ENCODE measurements at regions not wholly inside any gene's neighbourhood (a gene's known extent, or its start where the extent isn't known, plus 50 kb on each side); places are given as distances from the start of the nearest gene placed in this dataset.
"Not testable (repeated sequence)": the region's sequence is repeated elsewhere in the genome, so short reads cannot be mapped to it uniquely, and the experiment has no call there.

GRCh38 chr10:118439824-118440223, 97.7 kb upstream of the FAM204A start:
- H3K4me3 Mint-ChIP-seq: no peak overlapping the region
- no peaks in the 10 kb centered on the region for H3K4me1 Mint-ChIP-seq (ENCODE audit: low read depth)
- H3K9me3 Mint-ChIP-seq (ENCODE audit: low read depth): no peaks in the 10 kb centered on the region
- no peaks in the 10 kb centered on the region for H3K36me3 Mint-ChIP-seq
- H3K27ac Mint-ChIP-seq: no peak overlapping the region
- peaks cover 28% of the 10 kb centered on the region for H3K27me3 Mint-ChIP-seq

DNA sequence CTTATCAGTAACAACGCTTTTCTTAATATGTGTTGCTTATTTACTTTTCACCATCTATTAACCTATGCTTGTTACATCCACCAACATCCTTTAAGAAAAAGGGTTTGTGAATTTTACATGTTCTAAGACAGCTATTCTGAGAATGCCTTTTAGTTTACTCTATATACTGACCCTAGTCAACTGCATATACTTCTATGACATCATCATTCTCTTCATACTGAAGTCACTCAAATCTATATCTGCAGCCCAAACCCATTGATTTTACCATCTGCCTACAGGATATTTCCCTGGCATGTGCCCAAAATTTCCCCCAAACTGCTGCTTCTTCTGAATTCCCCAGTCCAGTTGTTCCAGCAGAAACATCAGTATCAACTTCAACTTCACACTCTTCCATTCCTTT, 94.6 kb upstream of the FAM204A start:
- no peaks in the 10 kb centered on the region for H3K36me3 Mint-ChIP-seq
- no peaks in the 10 kb centered on the region for H3K9me3 Mint-ChIP-seq (ENCODE audit: low read depth)
- H3K27me3 Mint-ChIP-seq: peaks cover 30% of the 10 kb centered on the region
- H3K27ac Mint-ChIP-seq: no peak overlapping the region
- no peak overlapping the region for H3K4me3 Mint-ChIP-seq
- no peaks in the 10 kb centered on the region for H3K4me1 Mint-ChIP-seq (ENCODE audit: low read depth)

GRCh38 chr10:118430190-118430589, 88.1 kb upstream of the FAM204A start:
- H3K4me1 Mint-ChIP-seq (ENCODE audit: low read depth): no peaks in the 10 kb centered on the region
- peaks cover 3% of the 10 kb centered on the region for H3K9me3 Mint-ChIP-seq (ENCODE audit: low read depth)
- no peaks in the 10 kb centered on the region for H3K36me3 Mint-ChIP-seq
- no peak overlapping the region for H3K4me3 Mint-ChIP-seq
- H3K27ac Mint-ChIP-seq: no peak overlapping the region
- H3K27me3 Mint-ChIP-seq: peaks cover 7% of the 10 kb centered on the region

GRCh38 chr10:118423800-118424442, 81.8 kb upstream of the FAM204A start:
- Mint-ChIP-seq H3K27me3 (no peaks in the 10 kb centered on the region), H3K4me3 (no peak overlapping the region), H3K27ac (no peak overlapping the region)

GRCh38 chr10:118422241-118422640, 80.1 kb upstream of the FAM204A start:
- no peaks in the 10 kb centered on the region for H3K4me1 Mint-ChIP-seq (ENCODE audit: low read depth)
- no peaks in the 10 kb centered on the region for H3K9me3 Mint-ChIP-seq (ENCODE audit: low read depth)
- H3K36me3 Mint-ChIP-seq: no peaks in the 10 kb centered on the region
- H3K27me3 Mint-ChIP-seq: no peaks in the 10 kb centered on the region
- H3K4me3 Mint-ChIP-seq: no peak overlapping the region
- H3K27ac Mint-ChIP-seq: no peak overlapping the region

More at GRCh38 chr10:118423800-118424442, 81.8 kb upstream of the FAM204A start:
- no peaks in the 10 kb centered on the region for H3K9me3 Mint-ChIP-seq (ENCODE audit: low read depth)
- no peaks in the 10 kb centered on the region for H3K4me1 Mint-ChIP-seq (ENCODE audit: low read depth)
- no peaks in the 10 kb centered on the region for H3K36me3 Mint-ChIP-seq

GRCh38 chr10:118420049-118420448, 77.9 kb upstream of the FAM204A start:
- H3K4me3 Mint-ChIP-seq; H3K36me3 Mint-ChIP-seq; H3K4me1 Mint-ChIP-seq (ENCODE audit: low read depth); H3K9me3 Mint-ChIP-seq (ENCODE audit: low read depth); H3K27ac Mint-ChIP-seq; H3K27me3 Mint-ChIP-seq: not testable (repeated sequence)

DNA sequence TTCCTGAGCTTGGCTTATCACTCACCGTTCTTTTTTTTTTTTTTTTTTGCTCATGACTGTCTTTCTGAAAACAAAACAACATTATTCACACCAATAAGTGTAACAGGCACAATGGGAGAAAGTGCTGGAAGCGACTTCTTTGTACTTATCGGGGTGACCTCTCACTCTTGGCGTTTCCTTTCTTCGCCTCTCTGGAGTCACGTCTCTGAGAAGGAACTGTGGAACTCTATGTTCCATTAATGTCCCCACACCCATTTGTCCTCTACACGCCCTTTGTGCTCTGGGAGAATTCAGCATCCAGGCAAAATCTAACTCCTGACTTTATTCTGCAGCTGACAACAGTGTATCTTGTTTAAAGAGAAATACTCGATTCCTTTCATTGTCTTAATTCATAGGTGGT, 70.8 kb upstream of the FAM204A start:
- Mint-ChIP-seq H3K4me3 (no peak overlapping the region), H3K27me3 (peaks cover 13% of the 10 kb centered on the region), H3K4me1 (ENCODE audit: low read depth) (no peaks in the 10 kb centered on the region), H3K9me3 (ENCODE audit: low read depth) (no peaks in the 10 kb centered on the region), H3K27ac (no peak overlapping the region), H3K36me3 (no peaks in the 10 kb centered on the region)

GRCh38 chr10:118412132-118412760, 70.1 kb upstream of the FAM204A start:
- Mint-ChIP-seq H3K36me3 (no peaks in the 10 kb centered on the region), H3K27me3 (peaks cover 13% of the 10 kb centered on the region), H3K4me3 (no peak overlapping the region), H3K9me3 (ENCODE audit: low read depth) (no peaks in the 10 kb centered on the region), H3K4me1 (ENCODE audit: low read depth) (no peaks in the 10 kb centered on the region), H3K27ac (no peak overlapping the region)

- Mint-ChIP-seq H3K36me3 (no peaks in the 10 kb centered on the region), H3K27ac (no peak overlapping the region), H3K4me1 (ENCODE audit: low read depth) (no peaks in the 10 kb centered on the region), H3K27me3 (peaks cover 7% of the 10 kb centered on the region), H3K9me3 (ENCODE audit: low read depth) (no peaks in the 10 kb centered on the region), H3K4me3 (no peak overlapping the region)
Observed at GRCh38 chr10:118409295-118409694, 67.2 kb upstream of the FAM204A start.

- Mint-ChIP-seq H3K9me3 (ENCODE audit: low read depth) (no peaks in the 10 kb centered on the region), H3K4me1 (ENCODE audit: low read depth) (no peaks in the 10 kb centered on the region), H3K27ac (no peak overlapping the region), H3K4me3 (no peak overlapping the region), H3K36me3 (no peaks in the 10 kb centered on the region), H3K27me3 (peaks cover 7% of the 10 kb centered on the region)
Observed at GRCh38 chr10:118408181-118408580, 66.1 kb upstream of the FAM204A start.

DNA sequence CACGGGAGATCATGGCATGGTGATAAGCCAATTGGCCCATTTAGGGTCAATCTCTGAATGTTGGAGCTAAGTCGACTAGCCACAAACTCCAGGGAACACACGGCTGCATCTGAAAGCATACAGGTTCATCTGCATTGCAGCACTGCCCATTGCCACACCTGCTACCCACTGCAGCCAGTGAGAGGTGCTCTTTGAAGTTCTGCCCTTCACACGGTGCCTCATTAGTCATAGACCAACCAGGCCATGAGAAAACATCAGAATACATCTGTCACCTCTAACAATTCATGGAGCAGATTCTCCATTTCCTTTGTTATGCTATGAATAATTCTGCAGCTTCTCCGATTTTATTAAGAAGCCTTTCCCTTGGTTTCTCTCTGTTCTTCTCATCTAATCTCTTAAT, 65.7 kb upstream of the FAM204A start:
- Mint-ChIP-seq H3K27ac (no peak overlapping the region), H3K9me3 (ENCODE audit: low read depth) (no peaks in the 10 kb centered on the region), H3K27me3 (peaks cover 5% of the 10 kb centered on the region), H3K36me3 (no peaks in the 10 kb centered on the region), H3K4me3 (no peak overlapping the region), H3K4me1 (ENCODE audit: low read depth) (no peaks in the 10 kb centered on the region)

DNA sequence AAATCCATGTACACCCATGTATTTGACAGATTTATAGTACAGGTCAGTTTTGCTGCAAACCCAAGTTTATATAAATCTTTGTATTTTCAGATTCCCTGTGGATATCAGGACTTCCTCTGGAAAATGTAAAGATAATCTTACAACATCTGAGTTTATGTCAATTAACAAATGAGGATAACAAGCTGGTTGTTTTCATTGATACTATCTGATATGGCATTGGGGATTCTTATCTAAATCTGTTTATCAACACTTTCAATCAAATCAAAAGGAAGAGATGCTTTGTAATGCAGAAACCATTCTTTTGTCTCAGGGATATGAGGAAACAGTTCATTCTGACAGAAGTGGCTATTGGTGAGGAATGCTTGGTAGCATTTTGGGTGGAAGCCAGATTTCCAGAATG, 64.9 kb upstream of the FAM204A start:
- peaks cover 5% of the 10 kb centered on the region for H3K27me3 Mint-ChIP-seq

DNA sequence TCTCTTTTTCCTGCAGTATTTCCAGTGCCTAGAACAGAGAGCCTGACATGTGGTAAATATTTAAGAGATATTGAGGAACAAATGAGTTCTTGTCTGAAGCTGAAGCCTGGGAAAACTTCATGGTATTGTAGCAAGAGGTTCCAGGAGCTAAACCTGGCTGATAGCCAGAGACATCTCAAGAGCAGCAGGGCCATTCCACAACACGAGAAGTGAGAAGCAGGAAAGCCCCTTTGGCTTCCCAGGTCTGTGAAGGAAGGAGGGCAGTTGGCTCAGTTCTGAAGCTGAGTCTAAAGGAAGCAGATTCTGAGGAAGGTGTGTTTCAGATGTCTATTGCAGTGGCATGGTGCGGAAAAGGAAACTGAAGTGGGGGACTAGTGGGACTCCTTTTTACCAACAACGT, 63.8 kb upstream of the FAM204A start:
- H3K4me1 Mint-ChIP-seq (ENCODE audit: low read depth): no peaks in the 10 kb centered on the region
- no peak overlapping the region for H3K27ac Mint-ChIP-seq
- H3K9me3 Mint-ChIP-seq (ENCODE audit: low read depth): peaks cover 8% of the 10 kb centered on the region
- H3K27me3 Mint-ChIP-seq: peaks cover 5% of the 10 kb centered on the region
- no peaks in the 10 kb centered on the region for H3K36me3 Mint-ChIP-seq
- H3K4me3 Mint-ChIP-seq: no peak overlapping the region

More for the DNA sequence above, 64.9 kb upstream of the FAM204A start:
- H3K4me3 Mint-ChIP-seq: no peak overlapping the region
- no peaks in the 10 kb centered on the region for H3K4me1 Mint-ChIP-seq (ENCODE audit: low read depth)
- H3K9me3 Mint-ChIP-seq (ENCODE audit: low read depth): peaks cover under 1% of the 10 kb centered on the region
- H3K36me3 Mint-ChIP-seq: no peaks in the 10 kb centered on the region
- no peak overlapping the region for H3K27ac Mint-ChIP-seq

DNA sequence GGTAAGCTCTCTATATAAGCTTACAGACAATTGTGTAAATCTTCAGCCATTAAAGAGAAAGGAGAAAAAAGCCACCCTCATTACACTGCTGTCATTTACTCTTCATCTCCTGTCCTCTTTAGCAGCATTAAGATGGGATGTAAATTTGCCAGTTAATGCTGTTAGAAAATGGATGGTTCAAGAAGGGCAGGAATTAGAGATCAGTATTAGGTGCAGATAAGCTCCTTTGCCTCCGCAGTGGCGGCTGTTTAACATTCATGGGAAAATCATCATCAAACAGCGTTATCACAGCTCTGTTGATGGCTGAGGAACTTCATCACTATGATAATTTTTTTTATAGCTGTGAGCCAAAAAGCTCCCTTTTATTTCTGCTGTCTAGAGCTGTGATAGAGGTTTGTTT, 61.8 kb upstream of the FAM204A start:
- Mint-ChIP-seq H3K4me3 (no peak overlapping the region), H3K27ac (no peak overlapping the region), H3K36me3 (no peaks in the 10 kb centered on the region), H3K9me3 (ENCODE audit: low read depth) (peaks cover 8% of the 10 kb centered on the region), H3K4me1 (ENCODE audit: low read depth) (no peaks in the 10 kb centered on the region), H3K27me3 (peaks cover 3% of the 10 kb centered on the region)

GRCh38 chr10:118401708-118402193, 59.6 kb upstream of the FAM204A start:
- no peaks in the 10 kb centered on the region for H3K36me3 Mint-ChIP-seq
- peaks cover 5% of the 10 kb centered on the region for H3K27me3 Mint-ChIP-seq

GRCh38 chr10:118397391-118397790, 55.3 kb upstream of the FAM204A start:
- H3K4me1 Mint-ChIP-seq (ENCODE audit: low read depth): peaks cover 3% of the 10 kb centered on the region
- H3K27me3 Mint-ChIP-seq: peaks cover 9% of the 10 kb centered on the region

More at GRCh38 chr10:118401708-118402193, 59.6 kb upstream of the FAM204A start:
- no peak overlapping the region for H3K4me3 Mint-ChIP-seq
- H3K4me1 Mint-ChIP-seq (ENCODE audit: low read depth): no peaks in the 10 kb centered on the region
- no peak overlapping the region for H3K27ac Mint-ChIP-seq
- H3K9me3 Mint-ChIP-seq (ENCODE audit: low read depth): peaks cover 8% of the 10 kb centered on the region

More at GRCh38 chr10:118397391-118397790, 55.3 kb upstream of the FAM204A start:
- no peak overlapping the region for H3K4me3 Mint-ChIP-seq
- no peaks in the 10 kb centered on the region for H3K36me3 Mint-ChIP-seq
- no peak overlapping the region for H3K27ac Mint-ChIP-seq
- H3K9me3 Mint-ChIP-seq (ENCODE audit: low read depth): peaks cover 8% of the 10 kb centered on the region

All from activated naive CD8-positive, alpha-beta T cell (primary cell).